ENCODE measurements at regions not wholly inside any gene's neighbourhood (a gene's known extent, or its start where the extent isn't known, plus 50 kb on each side); places are given as distances from the start of the nearest gene placed in this dataset.

DNA sequence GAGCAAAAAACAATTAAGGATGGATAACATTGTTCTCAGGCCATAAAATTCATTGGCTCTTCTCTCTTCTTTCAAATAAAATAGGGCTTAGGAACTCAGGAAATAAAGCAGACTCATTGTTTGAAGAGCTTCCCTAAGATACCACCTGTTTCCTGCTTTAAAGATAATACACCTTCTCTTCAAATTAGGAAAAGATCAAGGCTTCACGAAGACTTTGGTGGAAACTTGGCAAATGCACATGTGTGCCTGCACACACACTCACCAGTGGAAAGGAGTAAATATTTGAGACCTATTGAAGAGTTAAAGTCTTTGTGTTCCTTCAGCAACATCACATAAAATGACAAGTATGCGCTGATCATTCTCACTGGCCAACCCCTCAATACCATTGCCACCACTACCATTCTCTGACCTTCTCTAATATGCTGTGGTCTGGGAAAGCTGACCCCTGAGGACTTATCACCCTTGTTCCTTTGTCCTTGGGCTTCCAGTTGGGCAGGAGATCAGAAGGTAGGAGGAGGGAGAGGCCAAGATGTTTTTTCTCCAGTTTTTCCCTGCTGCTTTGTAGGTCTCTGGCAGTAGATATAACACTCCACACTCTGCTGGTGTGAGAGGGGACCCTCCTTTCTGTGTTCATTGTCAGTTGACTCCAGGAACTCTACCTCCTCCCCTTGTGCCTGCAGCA is 53.5 kb upstream of the SPOPL start:
- no peak overlapping the region for H4K91ac ChIP-seq (ENCODE audit: insufficient read length, low read depth, low read length)
- H3K79me2 ChIP-seq (ENCODE audit: insufficient read depth, low read length), result no peaks in the 10 kb centered on the region
- no peaks in the 10 kb centered on the region; the same call in 1 of the 2 replicates for H3K4me1 ChIP-seq (ENCODE audit: insufficient read depth, low read length)
- no peak overlapping the region for H2BK12ac ChIP-seq (ENCODE audit: insufficient read length, low read depth, low read length)
- DNase-seq, result no peak
- no peak overlapping the region for H3K4ac ChIP-seq (ENCODE audit: low read depth, low read length)
- no peaks in the 10 kb centered on the region for H3K27me3 Mint-ChIP-seq (ENCODE audit: low read depth)
- no peak overlapping the region for H2BK120ac ChIP-seq (ENCODE audit: low read depth, low read length, poor library complexity, severe bottlenecking)
- H3T11ph ChIP-seq (ENCODE audit: low read length), result no peak overlapping the region
- no peaks in the 10 kb centered on the region for H3K79me1 ChIP-seq (ENCODE audit: insufficient read depth, low read depth, low read length, poor library complexity, severe bottlenecking)
- TF ChIP-seq, protein P1, sequence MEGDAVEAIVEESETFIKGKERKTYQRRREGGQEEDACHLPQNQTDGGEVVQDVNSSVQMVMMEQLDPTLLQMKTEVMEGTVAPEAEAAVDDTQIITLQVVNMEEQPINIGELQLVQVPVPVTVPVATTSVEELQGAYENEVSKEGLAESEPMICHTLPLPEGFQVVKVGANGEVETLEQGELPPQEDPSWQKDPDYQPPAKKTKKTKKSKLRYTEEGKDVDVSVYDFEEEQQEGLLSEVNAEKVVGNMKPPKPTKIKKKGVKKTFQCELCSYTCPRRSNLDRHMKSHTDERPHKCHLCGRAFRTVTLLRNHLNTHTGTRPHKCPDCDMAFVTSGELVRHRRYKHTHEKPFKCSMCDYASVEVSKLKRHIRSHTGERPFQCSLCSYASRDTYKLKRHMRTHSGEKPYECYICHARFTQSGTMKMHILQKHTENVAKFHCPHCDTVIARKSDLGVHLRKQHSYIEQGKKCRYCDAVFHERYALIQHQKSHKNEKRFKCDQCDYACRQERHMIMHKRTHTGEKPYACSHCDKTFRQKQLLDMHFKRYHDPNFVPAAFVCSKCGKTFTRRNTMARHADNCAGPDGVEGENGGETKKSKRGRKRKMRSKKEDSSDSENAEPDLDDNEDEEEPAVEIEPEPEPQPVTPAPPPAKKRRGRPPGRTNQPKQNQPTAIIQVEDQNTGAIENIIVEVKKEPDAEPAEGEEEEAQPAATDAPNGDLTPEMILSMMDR (conservative IDR thresholded peaks at IDR 0.05), result no peak
- no peak overlapping the region for H3K4me2 ChIP-seq (ENCODE audit: insufficient read depth, insufficient read length, low read length)
- H2AFZ ChIP-seq (ENCODE audit: low read length), result no peak overlapping the region
- H2BK5ac ChIP-seq (ENCODE audit: insufficient read length, low read length), result no peak overlapping the region
- H3K9me3 ChIP-seq (ENCODE audit: control insufficient read depth, low read depth, low read length), result no peaks in the 10 kb centered on the region
- H3K56ac ChIP-seq (ENCODE audit: insufficient read length, low read depth, low read length), result no peak overlapping the region
- H4K20me1 ChIP-seq (ENCODE audit: control insufficient read depth, insufficient read depth, insufficient read length), result no peaks in the 10 kb centered on the region
- no peak overlapping the region for H3K4me3 Mint-ChIP-seq
- no peaks in the 10 kb centered on the region for H3K9me3 Mint-ChIP-seq
- no peak overlapping the region for H2AK5ac ChIP-seq (ENCODE audit: insufficient read length, low read length)
- no peak overlapping the region for H3K9ac ChIP-seq (ENCODE audit: extremely low read depth, insufficient read length, low read length)
- no peak overlapping the region for H3K14ac ChIP-seq (ENCODE audit: insufficient read depth, low read length)
- no peaks in the 10 kb centered on the region for H3K23me2 ChIP-seq (ENCODE audit: insufficient read length, low read depth, low read length, poor library complexity, severe bottlenecking)
- H3K18ac ChIP-seq (ENCODE audit: insufficient read length, low read depth, low read length), result no peak overlapping the region
- no peak overlapping the region for H2BK15ac ChIP-seq (ENCODE audit: low read depth, low read length)
- no CpG with 5 or more reads among the region's 2 CpGs for WGBS (ENCODE audit: extremely low coverage, insufficient read length, low lambda C conversion rate)
- H3K36me3 Mint-ChIP-seq (ENCODE audit: insufficient read depth in 1 of 3, low read depth in 3 of 3), result no peaks in the 10 kb centered on the region
- H4K5ac ChIP-seq (ENCODE audit: insufficient read length, low read depth, low read length), result no peak overlapping the region
- H3K27ac ChIP-seq (ENCODE audit: insufficient read length, low read depth, low read length), result no peak overlapping the region
- no peak overlapping the region for H2BK20ac ChIP-seq (ENCODE audit: low read depth, low read length, poor library complexity, severe bottlenecking)
- H4K8ac ChIP-seq (replicated peaks; ENCODE audit: insufficient read length, low read depth, low read length), result no peak overlapping the region
- H3K23ac ChIP-seq (ENCODE audit: insufficient read length, low read depth, low read length), result no peak overlapping the region
- no peaks in the 10 kb centered on the region for H3K27me3 ChIP-seq (ENCODE audit: insufficient read depth, low read length)
- no peak overlapping the region; a peak in 2 of 7 replicates for H3K27ac Mint-ChIP-seq
- peaks cover 6 to 13% of the 10 kb centered on the region in 2 experiments; a peak in 3 of 4 replicates for H3K4me1 Mint-ChIP-seq

All from H9 (cell line).